ENCODE measurements at regions not wholly inside any gene's neighbourhood (a gene's known extent, or its start where the extent isn't known, plus 50 kb on each side); places are given as distances from the start of the nearest gene placed in this dataset.
"Not testable (repeated sequence)": the region's sequence is repeated elsewhere in the genome, so short reads cannot be mapped to it uniquely, and the experiment has no call there.

- CTCF ChIA-PET; H3K9me3 ChIP-seq (ENCODE audit: control insufficient read depth, insufficient read depth, low read length); H3K27me3 ChIP-seq (ENCODE audit: control insufficient read depth, insufficient read depth, low read length); DNase-seq (ENCODE audit: low read depth, low spot score); H3K4me3 ChIP-seq (ENCODE audit: low read depth, low read length); POLR2A ChIA-PET; H3K27ac ChIP-seq (ENCODE audit: low read depth, low read length): not testable (repeated sequence)
Observed at GRCh38 chr5:136564431-136564830, 199.1 kb upstream of the TRPC7 start.

DNA sequence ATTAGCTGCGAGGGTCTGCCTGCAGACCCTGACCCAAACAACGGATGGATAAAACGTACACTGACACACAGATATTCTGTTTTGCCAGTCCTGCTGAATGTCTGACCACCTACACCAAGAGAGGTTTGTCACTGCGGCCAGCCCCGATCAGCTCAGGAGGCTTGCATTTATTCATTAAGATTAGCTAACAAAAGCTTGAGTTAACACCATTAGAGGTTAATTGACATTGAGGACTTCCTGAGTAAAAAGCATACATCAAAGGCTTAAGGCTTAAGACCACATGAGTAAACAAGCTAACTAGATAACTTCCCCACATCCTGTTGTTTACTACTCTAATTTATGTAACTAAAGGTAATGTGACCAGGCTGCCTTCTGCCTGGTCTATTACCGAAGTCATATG lies 198.1 kb upstream of the TRPC7 start:
- no peak for TF ChIP-seq CTCF (IDR thresholded peaks at IDR 0.05; ENCODE audit: low read depth, low read length)
- Histone ChIP-seq H3K4me3 (ENCODE audit: low read depth, low read length) (no peak overlapping the region), H3K27ac (ENCODE audit: low read depth, low read length) (no peak overlapping the region), H3K9me3 (ENCODE audit: control insufficient read depth, insufficient read depth, low read length) (no peaks in the 10 kb centered on the region), H3K27me3 (ENCODE audit: control insufficient read depth, insufficient read depth, low read length) (no peaks in the 10 kb centered on the region)
- no peak for DNase-seq (ENCODE audit: low read depth, low spot score)
- ChIA-PET POLR2A (no interaction called here), CTCF (no interaction called here)

DNA sequence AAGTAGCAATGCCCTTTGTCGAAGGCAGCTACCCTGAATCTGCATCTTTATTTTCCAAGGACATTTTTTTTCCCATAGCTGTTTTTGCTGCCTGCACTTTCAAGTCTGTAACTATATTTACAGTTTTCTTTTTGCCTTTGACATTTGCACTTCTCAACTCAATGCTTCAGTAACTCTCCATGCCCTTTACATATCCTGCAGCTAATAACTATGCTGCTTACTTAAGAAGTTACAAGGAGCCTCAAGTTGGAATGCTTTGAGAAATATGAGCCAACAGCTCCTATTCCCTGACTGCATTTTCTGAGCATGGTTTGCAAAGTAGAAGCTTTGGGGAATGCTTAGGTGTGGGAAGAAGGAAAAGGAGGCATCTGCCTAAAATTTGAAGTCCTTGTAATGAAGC lies 194.8 kb upstream of the TRPC7 start:
- no peak overlapping the region for H3K4me3 ChIP-seq (ENCODE audit: low read depth, low read length)
- TF ChIP-seq CTCF (IDR thresholded peaks at IDR 0.05; ENCODE audit: low read depth, low read length): no peak
- no peak overlapping the region for H3K27ac ChIP-seq (ENCODE audit: low read depth, low read length)
- CTCF ChIA-PET: no interaction called here
- POLR2A ChIA-PET: no interaction called here
- no peaks in the 10 kb centered on the region for H3K27me3 ChIP-seq (ENCODE audit: control insufficient read depth, insufficient read depth, low read length)
- peaks cover 6% of the 10 kb centered on the region for H3K9me3 ChIP-seq (ENCODE audit: control insufficient read depth, insufficient read depth, low read length)
- DNase-seq (ENCODE audit: low read depth, low spot score): no peak

GRCh38 chr5:136559651-136560050 lies 194.3 kb upstream of the TRPC7 start:
- no peak for TF ChIP-seq CTCF (IDR thresholded peaks at IDR 0.05; ENCODE audit: low read depth, low read length)
- no peak for DNase-seq (ENCODE audit: low read depth, low spot score)
- CTCF ChIA-PET: no interaction called here

DNA sequence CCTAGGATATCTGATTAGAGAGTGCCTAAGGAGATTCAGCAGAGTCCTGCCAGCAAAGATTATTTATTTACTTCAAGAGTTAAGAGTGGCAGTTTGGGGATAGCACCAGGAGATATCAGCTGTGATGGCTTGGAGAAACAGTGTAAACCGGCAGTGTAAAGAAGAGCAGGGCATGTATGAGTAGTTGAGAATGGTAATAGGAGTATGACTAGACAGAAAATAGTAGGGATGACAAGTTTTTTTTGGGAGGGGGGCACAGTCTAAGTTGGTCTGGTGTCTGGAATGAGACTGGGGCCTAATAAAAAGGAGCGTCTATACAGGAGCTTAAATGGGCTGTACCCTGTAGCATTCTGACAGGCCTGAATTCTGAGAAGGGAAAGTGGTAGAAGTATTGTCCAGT lies 181.8 kb upstream of the TRPC7 start:
- H3K9me3 ChIP-seq (ENCODE audit: control insufficient read depth, insufficient read depth, low read length); H3K4me3 ChIP-seq (ENCODE audit: low read depth, low read length); H3K27ac ChIP-seq (ENCODE audit: low read depth, low read length); CTCF ChIA-PET; H3K27me3 ChIP-seq (ENCODE audit: control insufficient read depth, insufficient read depth, low read length); POLR2A ChIA-PET; DNase-seq (ENCODE audit: low read depth, low spot score): not testable (repeated sequence)

More at GRCh38 chr5:136559651-136560050, 194.3 kb upstream of the TRPC7 start:
- Histone ChIP-seq H3K4me3 (ENCODE audit: low read depth, low read length) (no peak overlapping the region), H3K9me3 (ENCODE audit: control insufficient read depth, insufficient read depth, low read length) (peaks cover 6% of the 10 kb centered on the region), H3K27me3 (ENCODE audit: control insufficient read depth, insufficient read depth, low read length) (no peaks in the 10 kb centered on the region), H3K27ac (ENCODE audit: low read depth, low read length) (no peak overlapping the region)
- POLR2A ChIA-PET: no interaction called here

GRCh38 chr5:136546441-136546840 lies 181.1 kb upstream of the TRPC7 start:
- H3K27ac ChIP-seq (ENCODE audit: low read depth, low read length); POLR2A ChIA-PET; H3K27me3 ChIP-seq (ENCODE audit: control insufficient read depth, insufficient read depth, low read length); CTCF ChIA-PET; H3K9me3 ChIP-seq (ENCODE audit: control insufficient read depth, insufficient read depth, low read length); DNase-seq (ENCODE audit: low read depth, low spot score); H3K4me3 ChIP-seq (ENCODE audit: low read depth, low read length): not testable (repeated sequence)

DNA sequence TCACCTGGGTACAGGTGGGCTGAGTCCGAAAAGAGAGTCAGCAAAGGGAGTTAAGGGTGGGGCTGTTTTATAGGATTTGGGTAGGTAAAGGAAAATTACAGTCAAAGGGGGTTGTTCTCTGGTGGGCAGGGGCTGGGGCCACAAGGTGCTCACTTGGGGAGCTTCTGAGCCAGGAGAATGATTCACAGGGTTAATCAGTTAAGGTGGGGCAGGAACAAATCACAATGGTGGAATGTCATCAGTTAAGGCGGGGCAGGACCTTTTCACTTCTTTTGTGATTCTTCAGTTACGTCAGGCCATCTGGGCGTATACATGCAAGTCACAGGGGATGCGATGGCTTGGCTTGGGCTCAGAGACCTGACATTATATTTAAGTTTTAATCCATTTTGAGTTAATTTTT lies 179.7 kb upstream of the TRPC7 start:
- H3K27ac ChIP-seq (ENCODE audit: low read depth, low read length); H3K27me3 ChIP-seq (ENCODE audit: control insufficient read depth, insufficient read depth, low read length); H3K4me3 ChIP-seq (ENCODE audit: low read depth, low read length); H3K9me3 ChIP-seq (ENCODE audit: control insufficient read depth, insufficient read depth, low read length); DNase-seq (ENCODE audit: low read depth, low spot score); CTCF ChIA-PET; POLR2A ChIA-PET: not testable (repeated sequence)
